ENCODE measurements at regions not wholly inside any gene's neighbourhood (a gene's known extent, or its start where the extent isn't known, plus 50 kb on each side); places are given as distances from the start of the nearest gene placed in this dataset.

GRCh38 chr10:36191009-36191408 is 548.9 kb upstream of the FZD8 start:
- DNase-seq: no peak

GRCh38 chr10:36188461-36188860 is 546.4 kb upstream of the FZD8 start:
- DNase-seq: no peak

GRCh38 chr10:36188080-36188453 is 546.0 kb upstream of the FZD8 start:
- no peak for DNase-seq

GRCh38 chr10:36187380-36188079 is 545.4 kb upstream of the FZD8 start:
- no peak for DNase-seq

- no peak for DNase-seq
Observed at GRCh38 chr10:36185097-36185496, 543.0 kb upstream of the FZD8 start.

GRCh38 chr10:36183726-36184125 is 541.6 kb upstream of the FZD8 start:
- DNase-seq: no peak

- no peak for DNase-seq
Observed at GRCh38 chr10:36183056-36183455, 541.0 kb upstream of the FZD8 start.

- DNase-seq: no peak
Observed at GRCh38 chr10:36182606-36183005, 540.5 kb upstream of the FZD8 start.

GRCh38 chr10:36182179-36182566 is 540.1 kb upstream of the FZD8 start:
- DNase-seq: no peak

GRCh38 chr10:36181426-36182178 is 539.5 kb upstream of the FZD8 start:
- no peak for DNase-seq

- DNase-seq: no peak
Observed at GRCh38 chr10:36178616-36179015, 536.5 kb upstream of the FZD8 start.

GRCh38 chr10:36177071-36177470 is 535.0 kb upstream of the FZD8 start:
- DNase-seq: no peak

GRCh38 chr10:36175954-36176353 is 533.9 kb upstream of the FZD8 start:
- no peak for DNase-seq

- DNase-seq: no peak
Observed at GRCh38 chr10:36173364-36173763, 531.3 kb upstream of the FZD8 start.

GRCh38 chr10:36171953-36172940 is 530.2 kb upstream of the FZD8 start:
- DNase-seq: no peak

- DNase-seq: no peak
Observed at GRCh38 chr10:36171556-36171952, 529.5 kb upstream of the FZD8 start.

GRCh38 chr10:36170943-36171501 is 528.9 kb upstream of the FZD8 start:
- DNase-seq: no peak

GRCh38 chr10:36170142-36170719 is 528.1 kb upstream of the FZD8 start:
- no peak for DNase-seq

- DNase-seq: no peak
Observed at GRCh38 chr10:36168777-36169176, 526.7 kb upstream of the FZD8 start.

- no peak for DNase-seq
Observed at GRCh38 chr10:36164556-36165504, 522.7 kb upstream of the FZD8 start.

- DNase-seq: no peak
Observed at GRCh38 chr10:36163827-36164226, 521.7 kb upstream of the FZD8 start.

GRCh38 chr10:36157486-36157885 is 515.4 kb upstream of the FZD8 start:
- DNase-seq: no peak

Measured in DMS 273 treated with DMSO at 0.1 percent for 48 hours (cell line).